PFSK-1 (cell line): ENCODE measurements at regions not wholly inside any gene's neighbourhood (a gene's known extent, or its start where the extent isn't known, plus 50 kb on each side); places are given as distances from the start of the nearest gene placed in this dataset.

Source experiments
- POLR2AphosphoS5 ChIP-seq: IDR thresholded peaks from 2 replicates; pipeline ENCODE4 v1.6.1; 2012; ENCODE audit warnings: low read depth, mild to moderate bottlenecking, control low read depth, low read length, moderate library complexity
- REST ChIP-seq, 2 experiments: IDR thresholded peaks; 2 replicates each; pipeline versions ENCODE4 v1.6.1 to v1.8.0; 2011 to 2012; ENCODE audit warnings: low read depth in 2 of 2, low read length in 2 of 2, control low read depth in 1 of 2, inconsistent platforms in 1 of 2, mild to moderate bottlenecking in 1 of 2, moderate library complexity in 1 of 2; ENCODE audit not compliant: insufficient read depth in 1 of 2
- TAF1 ChIP-seq: IDR thresholded peaks from 2 replicates; pipeline ENCODE4 v1.6.1; 2012; ENCODE audit warnings: low read length, control low read depth, borderline replicate concordance; ENCODE audit not compliant: insufficient read depth

GRCh38 chr5:74241751-74242140, 398.8 kb downstream of the ENC1 start:
- no peak for TF ChIP-seq TAF1
- no peak for TF ChIP-seq REST (IDR thresholded peaks at IDR 0.05; ENCODE audit: insufficient read depth in 1 of 2, low read depth in 2 of 2, low read length in 2 of 2)
- no peak for TF ChIP-seq POLR2AphosphoS5
